GM18868 (cell line): ENCODE measurements at regions not wholly inside any gene's neighbourhood (a gene's known extent, or its start where the extent isn't known, plus 50 kb on each side); places are given as distances from the start of the nearest gene placed in this dataset.
A peak's percentile ranks its signal among the peaks of the same experiment; 100 is the strongest.

Experiments
- ATAC-seq: cut with Tn5 transposase; IDR thresholded peaks from one replicate; pipeline ENCODE4 v1.9.1; 2021; ENCODE audit warnings: mild to moderate bottlenecking, moderate library complexity; ENCODE audit not compliant: unreplicated experiment

- no peak for ATAC-seq
These were observed 365.4 kb upstream of the FSIP2 start for GRCh38 chr2:185373229-185373628.

GRCh38 chr2:185374878-185375277 is 363.7 kb upstream of the FSIP2 start:
- no peak for ATAC-seq

DNA sequence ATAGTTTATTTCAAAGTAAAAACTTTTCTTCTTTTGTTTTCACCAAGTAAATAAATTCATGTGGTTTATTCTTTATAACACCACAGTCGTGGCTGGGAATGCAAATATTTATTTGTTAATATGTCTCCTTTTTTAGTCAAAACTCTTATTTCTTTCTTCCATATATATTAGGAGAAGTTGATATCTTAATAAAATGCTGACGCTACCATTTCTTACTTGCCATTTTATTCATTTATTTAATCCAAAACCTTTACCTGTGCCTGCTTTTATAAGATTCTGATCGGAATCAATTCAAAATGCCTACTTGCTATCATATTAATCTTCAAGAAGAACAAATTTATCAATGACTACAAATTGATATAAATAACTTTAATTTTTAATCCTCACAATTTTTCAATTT is 362.9 kb upstream of the FSIP2 start:
- no peak for ATAC-seq

GRCh38 chr2:185381631-185382030 is 357.0 kb upstream of the FSIP2 start:
- ATAC-seq: no peak

DNA sequence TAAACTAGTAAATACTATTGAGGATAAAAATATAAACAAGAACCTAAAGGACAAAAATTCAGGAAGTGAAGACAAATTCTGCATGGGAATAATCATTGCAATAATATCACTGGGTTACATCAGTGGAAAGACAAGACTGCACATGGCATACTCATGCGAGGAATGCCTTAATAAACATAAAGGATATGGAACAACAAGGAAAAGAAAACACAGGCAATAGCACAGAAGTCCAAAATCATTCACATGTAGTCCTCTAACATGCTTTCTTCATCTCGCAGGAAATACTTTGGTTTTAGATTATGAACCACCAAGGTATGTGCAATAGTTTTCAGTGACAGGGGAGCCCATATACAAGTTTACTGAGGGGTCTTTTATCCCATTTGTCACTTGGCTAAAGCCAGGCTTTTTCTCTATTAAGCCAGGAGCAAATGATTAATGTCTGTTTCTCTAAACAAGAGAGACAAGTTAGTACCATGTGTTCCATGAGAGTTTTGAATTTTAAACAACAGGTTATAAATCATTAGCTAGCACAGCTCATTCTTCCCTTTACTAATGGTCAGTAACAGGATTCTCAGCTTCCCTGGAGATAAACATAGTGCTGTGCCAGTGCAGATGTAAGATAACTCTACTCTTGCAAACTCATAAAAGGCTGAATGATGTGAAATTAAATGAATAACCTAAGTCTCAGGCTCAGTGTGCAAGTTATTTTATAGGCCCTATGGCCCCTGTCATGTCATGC is 353.6 kb upstream of the FSIP2 start:
- no peak for ATAC-seq

GRCh38 chr2:185388226-185388625 is 350.4 kb upstream of the FSIP2 start:
- ATAC-seq: no peak

- no peak for ATAC-seq
These were observed 347.1 kb upstream of the FSIP2 start for GRCh38 chr2:185391543-185391942.

DNA sequence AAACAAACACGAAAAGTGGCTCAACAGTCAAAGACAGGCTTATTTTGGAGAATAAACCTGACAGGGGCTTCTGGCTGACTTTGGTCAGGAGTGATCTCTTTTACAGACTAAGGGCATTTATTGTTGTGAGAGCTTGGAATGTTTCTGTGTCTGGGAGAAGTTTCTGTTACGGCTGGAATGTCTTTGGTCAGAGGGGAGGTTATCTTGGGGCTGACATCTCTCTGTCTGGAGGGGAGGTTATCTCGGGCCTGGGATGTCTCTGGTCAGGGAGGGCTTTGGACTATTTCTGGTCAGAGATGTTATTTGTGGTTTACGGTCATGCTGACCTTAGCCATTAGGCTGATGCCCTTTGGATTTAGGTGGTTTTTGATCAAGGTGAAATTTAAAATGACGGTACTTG is 345.5 kb upstream of the FSIP2 start:
- no peak for ATAC-seq

DNA sequence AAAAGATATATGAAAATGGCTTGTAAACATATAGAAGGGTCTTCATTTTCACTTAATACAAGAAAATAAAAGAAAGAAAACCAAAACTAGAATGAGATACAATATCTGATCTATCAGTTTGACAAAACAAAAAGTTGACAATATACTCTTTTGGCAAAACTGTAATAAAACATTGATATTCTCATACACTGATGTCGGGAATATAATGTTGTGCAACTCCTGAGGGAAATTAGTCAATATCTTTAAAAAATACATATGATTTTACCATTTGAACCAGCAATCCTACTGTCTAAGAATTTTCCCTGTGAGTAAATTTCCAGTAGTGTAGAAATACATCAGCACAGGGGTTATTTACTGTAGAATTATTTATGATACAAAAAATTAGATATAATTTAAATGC is 336.1 kb upstream of the FSIP2 start:
- ATAC-seq: no peak

DNA sequence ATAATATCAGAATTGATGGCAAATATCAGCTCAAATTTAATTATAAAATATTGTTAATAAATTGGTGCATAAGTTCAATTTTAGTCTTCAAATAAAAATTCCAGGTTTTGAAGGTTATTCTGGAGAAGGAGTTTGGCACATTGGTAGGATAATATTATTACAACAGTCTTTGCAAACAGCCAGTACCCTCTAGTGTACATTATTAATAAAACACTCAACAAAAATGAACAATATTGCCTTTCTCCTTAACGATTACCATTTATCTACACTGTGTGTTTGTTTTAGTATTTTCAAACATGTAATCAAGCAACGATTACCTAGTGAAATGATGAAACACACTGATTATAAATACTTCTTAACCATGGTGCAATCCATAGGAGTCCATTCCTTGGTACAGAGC is 334.0 kb upstream of the FSIP2 start:
- no peak for ATAC-seq

GRCh38 chr2:185417111-185417510 is 321.5 kb upstream of the FSIP2 start:
- ATAC-seq: no peak

DNA sequence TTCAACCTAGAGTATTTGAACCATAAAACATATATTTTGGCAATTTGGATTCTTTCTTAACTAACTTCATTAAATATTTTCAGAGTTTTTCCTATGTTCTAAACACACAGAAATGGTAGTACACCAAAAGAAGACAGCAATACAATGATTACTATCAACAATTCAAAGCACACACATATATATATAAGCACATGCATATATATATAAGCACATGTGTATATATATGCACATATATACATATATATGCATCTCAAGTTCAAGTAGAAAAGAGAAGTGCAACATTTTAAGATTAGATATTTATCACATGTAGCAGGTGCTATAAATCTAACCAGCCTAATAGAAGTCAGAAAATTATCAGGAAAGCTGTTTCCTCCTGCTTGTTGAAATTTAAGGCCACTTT is 320.9 kb upstream of the FSIP2 start:
- no peak for ATAC-seq

DNA sequence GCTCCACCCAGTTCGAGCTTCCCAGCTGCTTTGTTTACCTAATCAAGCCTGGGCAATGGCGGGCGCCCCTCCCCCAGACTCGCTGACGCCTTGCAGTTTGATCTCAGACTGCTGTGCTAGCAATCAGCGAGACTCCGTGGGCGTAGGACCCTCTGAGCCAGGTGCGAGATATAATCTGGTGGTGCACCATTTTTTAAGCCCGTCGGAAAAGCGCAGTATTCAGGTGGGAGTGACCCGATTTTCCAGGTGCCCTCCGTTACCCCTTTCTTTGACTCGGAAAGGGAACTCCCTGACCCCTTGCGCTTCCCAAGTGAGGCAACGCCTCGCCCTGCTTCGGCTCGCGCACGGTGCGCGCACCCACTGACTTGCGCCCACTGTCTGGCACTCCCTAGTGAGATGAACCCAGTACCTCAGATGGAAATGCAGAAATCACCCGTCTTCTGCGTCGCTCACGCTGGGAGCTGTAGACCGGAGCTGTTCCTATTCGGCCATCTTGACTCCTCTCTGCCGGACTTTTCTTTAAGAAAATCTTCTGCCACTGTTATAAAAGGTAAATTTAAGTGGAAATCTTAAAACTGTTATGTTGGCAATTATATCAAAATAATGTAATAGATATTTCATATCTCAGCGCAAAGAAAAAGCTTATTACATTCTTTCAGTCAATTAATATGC is 313.5 kb upstream of the FSIP2 start:
- peak; percentile 51 for ATAC-seq

DNA sequence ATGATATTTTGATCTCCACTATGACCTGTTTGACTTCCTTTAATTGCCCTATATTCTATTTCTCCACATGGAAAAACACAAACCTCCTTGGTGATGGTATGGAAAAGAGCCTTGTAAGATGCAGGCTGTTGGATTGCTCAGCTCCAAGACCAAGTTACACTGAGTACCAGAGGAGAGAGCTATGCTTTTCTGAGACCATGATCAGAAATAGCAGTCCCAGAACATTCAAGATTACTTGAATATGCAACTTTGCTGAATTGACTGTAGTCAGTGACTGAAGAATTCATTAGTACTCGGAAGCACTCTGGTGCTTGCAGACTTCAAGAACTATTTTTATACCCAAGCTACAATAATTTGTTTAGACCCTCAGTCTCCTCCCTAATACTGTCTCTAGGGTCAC is 310.6 kb upstream of the FSIP2 start:
- ATAC-seq: no peak

DNA sequence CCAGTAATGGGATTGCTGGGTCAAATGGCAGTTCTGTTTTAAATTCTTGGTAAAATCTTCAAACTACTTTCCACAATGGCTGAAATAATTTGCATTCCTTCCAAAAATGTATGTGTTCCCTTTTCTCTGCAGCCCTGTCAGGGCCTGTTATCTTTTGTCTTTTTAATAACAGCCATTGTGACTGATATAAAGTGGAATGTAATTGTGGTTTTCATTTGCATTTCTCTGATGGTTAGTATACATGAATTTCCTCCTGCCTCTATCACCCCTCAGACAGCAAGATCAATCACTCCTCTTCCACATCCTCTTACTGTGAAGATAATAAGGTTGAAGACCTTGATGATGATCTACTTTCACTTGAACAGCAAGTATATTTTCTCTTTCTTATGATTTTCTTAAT is 304.8 kb upstream of the FSIP2 start:
- no peak for ATAC-seq

DNA sequence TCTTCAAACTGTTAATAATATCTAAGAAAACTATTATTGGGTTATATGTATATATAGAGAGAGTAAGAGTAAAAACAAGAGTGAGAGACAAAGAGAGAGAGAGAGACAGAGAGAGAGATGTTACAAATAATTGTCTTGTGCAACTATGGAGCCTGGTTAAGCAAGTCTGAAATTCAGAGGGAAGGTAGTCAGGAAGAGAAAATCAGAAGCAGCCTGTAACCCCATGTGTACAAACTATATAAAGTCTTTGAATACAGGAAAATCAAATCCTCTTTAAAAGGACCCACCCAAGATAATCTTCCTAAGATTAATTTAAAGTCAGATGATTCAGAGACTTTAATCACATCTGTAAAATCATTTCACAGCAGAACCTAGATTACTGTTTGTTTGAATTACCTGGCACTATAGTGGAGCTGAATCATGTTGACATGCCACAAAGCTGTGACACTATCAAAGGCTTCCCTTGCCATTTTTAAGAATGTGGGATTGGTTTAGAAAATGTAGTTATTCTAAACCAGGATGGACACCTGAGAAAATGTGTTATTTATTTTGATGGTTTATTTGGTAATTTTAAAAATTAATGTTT is 301.7 kb upstream of the FSIP2 start:
- ATAC-seq: no peak

GRCh38 chr2:185441486-185442005 is 297.1 kb upstream of the FSIP2 start:
- no peak for ATAC-seq

DNA sequence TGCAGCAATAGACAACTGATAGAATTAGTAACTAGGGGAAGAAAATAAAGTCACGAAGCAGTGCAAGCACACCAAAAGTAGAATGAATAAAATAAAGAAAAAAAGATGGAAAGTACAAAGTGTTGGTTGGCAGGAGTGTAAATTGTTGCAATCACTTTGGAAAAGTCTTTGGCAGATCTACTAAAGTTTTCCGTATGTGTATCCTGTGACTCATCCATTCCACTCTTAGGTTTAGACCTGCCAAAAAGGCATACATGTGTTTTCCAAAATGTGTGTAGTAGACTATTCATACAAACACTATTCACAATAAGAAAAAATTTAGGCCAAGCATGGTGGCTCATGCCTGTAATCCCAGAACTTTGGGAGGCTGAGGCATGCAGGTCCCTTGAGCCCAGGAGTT is 282.1 kb upstream of the FSIP2 start:
- no peak for ATAC-seq

DNA sequence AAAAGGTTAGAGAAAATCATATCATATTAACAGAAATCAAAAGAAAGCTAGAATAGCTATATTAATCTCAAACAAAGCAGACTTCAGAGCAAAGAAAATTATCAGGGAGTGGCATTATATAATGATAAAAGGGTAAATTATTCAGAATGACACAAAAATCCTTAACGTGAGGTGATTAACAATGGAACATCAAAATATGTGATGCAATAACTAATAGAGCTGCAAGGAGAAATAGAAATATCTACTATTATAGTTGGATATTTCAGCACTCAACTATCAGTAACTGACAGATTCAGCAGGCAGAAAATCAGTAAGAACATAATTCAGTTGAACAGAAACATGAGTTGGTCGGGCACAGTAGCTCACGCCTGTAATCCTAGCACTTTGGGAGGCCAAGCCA is 275.1 kb upstream of the FSIP2 start:
- no peak for ATAC-seq

- ATAC-seq: peak; percentile 52
These were observed 271.7 kb upstream of the FSIP2 start for GRCh38 chr2:185466915-185467314.

GRCh38 chr2:185471441-185471840 is 267.2 kb upstream of the FSIP2 start:
- ATAC-seq: no peak

DNA sequence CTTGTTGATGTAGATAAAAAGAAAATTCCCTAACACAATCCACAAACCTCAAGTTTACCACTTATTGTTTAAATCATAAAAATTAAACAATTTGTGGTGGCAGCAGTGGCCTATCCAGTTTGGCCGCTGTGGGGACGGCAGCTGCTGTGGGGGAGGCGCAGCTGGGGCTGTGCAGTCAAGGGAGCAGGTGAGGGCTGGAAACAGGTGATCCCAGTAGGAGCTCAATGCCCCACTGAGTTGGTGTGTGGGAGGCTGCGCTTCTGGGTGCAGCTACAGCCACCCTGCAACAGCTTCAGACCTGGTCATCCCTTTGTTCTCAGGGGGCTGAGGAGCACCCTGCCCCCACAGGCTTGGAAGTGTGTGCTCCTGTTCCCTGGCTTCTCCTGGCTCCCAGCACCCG is 266.0 kb upstream of the FSIP2 start:
- no peak for ATAC-seq
